ENCODE measurements at regions not wholly inside any gene's neighbourhood (a gene's known extent, or its start where the extent isn't known, plus 50 kb on each side); places are given as distances from the start of the nearest gene placed in this dataset.
"Not testable (repeated sequence)": the region's sequence is repeated elsewhere in the genome, so short reads cannot be mapped to it uniquely, and the experiment has no call there.

DNA sequence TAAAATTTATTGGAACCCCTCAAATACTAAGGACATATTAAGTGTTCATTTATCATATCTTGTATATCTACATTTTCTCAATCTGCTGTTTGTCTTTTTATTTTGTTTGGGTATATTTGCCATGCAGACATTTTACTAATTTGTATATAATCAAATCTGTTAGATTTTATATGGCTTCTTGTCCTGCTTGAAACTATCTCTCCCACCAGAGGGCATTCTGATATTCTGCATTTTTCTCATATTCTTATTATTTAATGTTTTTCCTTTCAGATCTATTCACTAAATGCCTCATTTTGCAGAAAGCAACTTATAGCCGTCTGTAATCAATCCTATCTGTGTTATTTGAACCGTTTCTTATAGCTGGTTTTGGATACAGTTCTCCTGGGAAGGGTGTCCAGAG, 745.5 kb downstream of the LRRIQ3 start:
- no peak for DNase-seq

DNA sequence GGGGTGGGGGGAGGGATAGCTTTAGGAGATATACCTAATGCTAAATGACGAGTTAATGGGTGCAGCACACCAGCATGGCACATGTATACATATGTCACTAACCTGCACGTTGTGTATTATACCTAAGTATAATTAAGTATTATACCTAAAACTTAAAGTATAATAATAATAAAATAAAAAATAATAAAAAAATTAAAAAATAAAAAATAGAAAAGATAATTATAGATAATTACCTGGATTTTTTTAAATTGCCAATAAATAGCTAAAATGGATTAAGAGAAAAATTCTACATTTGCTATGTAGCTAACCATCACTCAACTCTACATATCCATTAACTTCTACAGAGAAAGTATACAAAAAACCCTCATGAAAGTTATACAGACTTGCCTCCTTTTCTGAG, 747.3 kb downstream of the LRRIQ3 start:
- not testable (repeated sequence) for DNase-seq

DNA sequence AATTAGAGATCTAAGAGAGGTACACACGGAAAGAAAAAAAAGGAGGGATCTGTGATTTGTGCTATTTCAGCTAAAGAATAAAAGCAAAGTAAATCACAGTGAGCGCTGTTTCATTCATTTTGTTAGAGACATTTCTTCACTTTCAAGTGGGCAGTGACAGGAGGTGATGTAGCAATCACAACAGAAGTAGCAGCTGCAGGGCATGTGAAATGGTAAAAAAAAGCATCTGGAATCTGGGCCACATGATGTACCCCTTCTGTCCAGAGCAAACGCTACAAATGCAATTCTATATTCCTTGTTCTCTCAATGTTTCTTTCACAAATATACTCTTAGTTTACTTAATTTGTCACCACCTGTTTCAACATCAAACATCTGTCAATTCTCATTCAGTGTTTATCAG, 786.5 kb downstream of the LRRIQ3 start:
- no peak for DNase-seq

DNA sequence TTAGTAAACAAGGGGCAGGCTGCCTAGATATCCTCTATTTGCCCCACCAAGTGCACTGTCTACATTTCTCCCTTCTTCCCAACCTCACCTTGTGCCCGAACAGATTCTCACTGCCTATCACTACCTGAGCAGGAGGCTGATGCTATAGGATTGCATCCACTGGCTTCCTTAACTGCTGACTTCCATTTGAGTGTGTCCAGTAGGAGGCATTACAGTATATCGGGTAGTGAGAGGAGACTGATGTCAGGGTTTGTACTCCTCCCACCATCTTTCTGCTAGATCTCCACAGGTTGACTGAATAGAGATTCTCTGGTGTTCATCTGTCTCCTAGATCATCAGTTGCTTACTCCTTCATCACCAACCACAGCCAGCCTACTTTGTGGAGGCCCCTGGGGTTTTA, 796.3 kb downstream of the LRRIQ3 start:
- no peak for DNase-seq

DNA sequence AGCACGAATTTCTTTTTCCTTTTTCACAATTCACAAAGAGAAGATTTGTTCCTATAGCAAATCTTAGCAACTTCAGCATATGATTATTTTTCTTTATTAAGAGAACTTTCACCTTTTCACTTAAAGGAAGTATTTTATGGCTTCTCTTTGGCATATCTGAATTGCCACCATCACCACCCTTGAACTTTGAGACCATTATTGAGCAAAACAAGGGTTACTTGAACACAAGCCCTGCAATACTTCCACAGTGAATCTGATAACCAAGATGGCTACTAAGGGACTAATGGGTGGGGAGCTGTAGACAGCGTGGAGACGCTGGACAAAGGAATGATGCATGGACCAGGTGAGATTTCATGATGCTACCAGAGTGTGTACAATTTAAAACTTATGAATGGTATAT, 815.0 kb downstream of the LRRIQ3 start:
- DNase-seq, result no peak

DNA sequence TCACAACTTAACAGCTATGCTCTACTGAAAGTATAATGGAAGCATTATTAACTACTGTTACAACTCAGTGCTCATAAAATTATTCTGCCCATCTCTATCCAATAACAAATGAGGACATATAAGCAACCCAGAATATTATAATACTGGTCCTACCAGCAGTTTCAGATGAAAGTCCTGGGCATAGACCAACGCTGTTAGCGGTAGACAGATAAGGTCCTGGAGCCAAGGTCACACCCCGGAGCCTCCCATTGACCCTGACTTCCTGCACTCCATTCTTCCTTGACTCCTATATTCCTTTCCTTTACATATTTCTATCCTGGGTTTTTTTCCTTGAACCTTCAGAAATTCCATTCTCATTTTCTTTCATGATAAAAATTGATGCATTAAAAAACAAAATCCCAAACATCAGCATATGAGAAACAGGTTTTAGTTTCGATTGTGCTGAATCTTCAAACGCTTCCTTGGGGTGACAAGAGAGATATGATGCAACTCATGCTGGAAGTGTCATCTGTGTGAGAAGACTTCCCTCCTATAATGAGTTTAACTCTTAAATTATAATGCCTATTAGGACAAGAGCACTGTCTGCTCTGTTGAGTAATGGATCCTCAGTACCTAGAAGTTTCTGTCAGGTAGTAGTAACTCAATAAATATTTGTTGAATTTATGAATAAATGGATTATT, 831.1 kb downstream of the LRRIQ3 start:
- DNase-seq, result no peak

DNA sequence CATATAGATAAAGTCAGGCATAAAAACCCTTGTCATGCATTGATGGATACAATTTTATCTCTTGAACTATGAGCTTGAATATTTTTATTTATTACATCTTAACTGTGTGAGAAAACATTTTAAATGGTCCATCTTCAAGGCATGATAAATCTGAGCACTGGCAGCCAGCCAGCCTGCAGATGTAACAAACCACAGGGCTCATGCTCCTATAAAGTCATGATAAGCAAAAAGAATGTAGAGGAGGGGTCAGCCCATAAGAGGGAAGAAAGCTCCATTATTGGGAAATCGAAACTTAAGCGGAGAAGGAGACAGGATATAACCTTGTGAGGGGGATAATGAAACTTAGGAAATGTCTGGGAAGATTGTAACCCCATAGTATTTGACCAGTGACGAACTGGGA, 839.0 kb downstream of the LRRIQ3 start:
- no peak for DNase-seq

DNA sequence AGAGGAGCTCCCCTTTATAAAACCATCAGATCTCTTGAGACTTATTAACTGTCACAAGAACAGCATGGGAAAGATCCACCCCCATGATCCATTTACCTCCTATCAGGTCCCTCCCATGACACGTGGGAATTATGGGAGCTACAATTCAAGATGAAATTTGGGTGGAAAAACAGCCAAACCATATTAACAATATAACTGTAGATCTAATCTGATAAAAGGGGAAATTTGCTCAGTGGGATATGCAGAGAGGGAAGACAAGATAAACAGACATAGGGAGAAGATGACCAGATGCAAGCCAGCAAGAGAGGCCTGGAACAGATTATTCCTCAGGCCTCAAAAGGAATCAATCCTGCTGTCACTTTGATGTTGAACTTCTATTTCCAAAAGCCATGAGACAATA, 841.5 kb downstream of the LRRIQ3 start:
- no peak for DNase-seq

DNA sequence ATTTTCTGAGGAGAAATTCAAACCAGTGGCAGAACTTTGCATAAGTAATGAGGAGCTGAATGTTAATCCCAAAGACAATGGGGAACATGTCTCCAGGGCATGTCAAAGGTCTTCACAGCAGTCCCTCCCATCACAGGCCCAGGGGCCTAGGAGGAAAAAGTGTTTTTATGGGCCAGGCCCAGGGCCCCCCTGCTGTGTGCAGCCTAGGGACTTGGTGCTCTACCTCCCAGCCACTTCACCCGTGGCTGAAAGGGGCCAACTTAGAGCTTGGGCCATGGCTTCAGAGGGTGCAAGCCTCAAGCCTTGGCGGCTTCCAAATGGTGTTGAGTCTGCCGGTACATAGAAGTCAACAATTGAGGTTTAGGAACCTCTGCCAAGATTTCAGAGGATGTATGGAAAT, 854.0 kb downstream of the LRRIQ3 start:
- no peak for DNase-seq

DNA sequence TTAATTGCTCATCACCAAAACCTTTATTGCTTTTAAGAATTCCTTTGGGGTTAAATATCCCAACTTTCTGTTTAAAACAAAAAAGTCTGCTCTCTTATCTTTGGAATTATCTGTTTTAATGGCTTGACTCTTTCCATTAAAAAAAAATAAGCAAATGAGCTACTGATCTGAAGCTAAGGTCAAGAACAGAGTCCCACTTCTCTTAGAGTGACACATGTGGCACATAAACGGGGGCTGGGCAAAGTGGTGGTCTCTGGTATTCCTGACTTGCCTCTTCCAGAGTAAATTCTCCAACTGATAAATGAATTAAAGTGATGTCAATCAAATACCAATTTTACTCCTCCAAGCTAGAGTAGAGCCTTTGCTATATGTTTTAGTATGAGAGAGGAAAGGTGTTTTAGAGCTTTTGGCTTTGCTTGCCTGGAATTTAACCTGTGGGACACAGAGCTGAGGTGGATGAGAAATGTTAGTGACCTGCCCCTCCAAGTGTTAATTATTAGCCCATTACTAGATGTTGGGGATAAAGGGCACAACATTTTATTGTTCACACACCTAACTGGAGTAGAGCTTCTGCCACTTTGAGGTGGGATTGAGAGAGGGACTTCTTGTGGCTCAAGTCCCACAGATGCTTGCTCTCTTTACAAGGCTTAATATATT, 864.0 kb downstream of the LRRIQ3 start:
- no peak for DNase-seq

DNA sequence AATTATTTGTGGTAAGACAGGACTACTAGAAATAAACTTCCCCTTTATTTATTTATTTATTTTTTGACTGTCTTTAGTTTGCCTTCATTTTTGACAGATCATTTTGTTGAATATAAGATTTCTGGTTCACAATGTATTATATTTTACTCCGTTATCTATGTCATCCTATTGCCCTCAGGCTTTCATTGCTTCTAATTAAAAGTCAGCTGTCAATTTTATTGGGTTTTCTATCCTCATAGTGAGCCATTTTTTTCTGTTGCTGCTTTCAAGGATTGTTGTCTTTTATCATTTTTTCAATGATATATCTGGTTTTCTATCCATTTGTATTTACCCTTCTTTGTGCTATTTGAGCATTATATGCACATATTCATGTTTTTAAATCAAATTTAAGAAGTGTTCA, 866.2 kb downstream of the LRRIQ3 start:
- DNase-seq, result no peak

DNA sequence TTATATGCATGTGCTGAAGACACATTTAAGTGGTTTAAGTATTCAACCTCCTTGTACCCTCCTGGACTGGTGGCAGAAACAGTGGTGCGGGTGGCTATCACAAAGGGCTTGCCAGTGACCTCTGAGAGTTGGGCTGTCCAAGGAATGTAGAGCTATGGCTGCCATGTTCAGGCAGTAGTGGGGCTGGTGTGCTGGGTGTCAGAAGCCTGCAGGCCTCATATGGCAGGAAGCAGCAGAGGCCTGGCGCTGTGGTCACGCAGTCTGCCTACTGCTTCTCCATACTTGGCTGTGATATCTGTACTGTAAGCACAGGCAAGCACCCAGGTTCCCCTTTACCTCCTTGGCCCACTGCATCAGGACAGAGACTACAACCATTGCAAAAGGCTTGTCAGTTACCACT, 870.0 kb downstream of the LRRIQ3 start:
- no peak for DNase-seq

DNA sequence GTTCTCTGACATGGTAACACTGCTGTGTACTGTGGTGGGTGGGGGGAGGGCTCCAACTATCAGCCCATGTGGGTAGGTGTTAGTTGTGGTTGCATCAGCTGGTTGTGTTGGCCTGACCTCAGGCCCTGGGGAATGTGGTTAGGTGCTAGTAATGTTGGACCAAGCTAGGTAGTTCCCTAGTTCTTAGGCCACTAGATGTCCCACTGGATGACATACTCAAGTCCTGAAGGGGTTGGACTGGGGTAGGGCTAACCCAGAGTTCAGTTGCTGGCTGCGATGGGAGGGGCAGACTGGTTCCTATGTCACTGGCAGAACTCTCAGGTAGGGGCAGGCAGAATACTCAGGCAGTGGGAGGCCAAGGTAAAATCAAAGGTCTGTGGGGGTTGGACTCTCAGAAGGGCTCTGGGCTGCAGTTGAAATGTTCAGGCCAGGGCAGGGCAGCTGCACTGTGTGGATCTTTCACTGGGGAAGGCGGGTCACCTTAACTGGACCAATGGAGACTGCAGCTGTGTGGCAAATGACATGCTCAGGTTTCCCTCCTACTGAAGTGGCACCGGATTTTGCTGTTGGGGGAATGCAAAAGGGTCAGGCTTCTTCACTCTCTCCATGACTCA, 870.7 kb downstream of the LRRIQ3 start:
- DNase-seq, result no peak

DNA sequence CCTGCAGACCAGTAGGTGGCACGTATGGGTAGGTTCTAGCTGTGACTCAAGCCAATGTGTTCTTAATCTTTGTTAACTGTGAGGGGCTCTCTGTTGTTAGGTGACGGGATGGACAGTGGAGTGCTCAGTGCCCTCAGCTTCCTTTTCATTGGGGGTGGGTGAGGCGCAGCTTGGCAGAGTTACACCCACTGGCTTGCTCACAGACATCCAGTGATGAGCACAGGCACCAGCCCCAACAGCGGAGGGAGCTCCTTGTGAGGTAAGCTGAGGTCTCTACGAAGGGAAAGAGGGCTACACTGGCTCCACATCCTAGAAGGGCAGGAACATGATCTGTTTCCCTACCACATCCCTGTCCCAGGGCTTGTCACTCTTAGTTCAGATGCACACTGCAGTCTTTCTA, 871.3 kb downstream of the LRRIQ3 start:
- no peak for DNase-seq

DNA sequence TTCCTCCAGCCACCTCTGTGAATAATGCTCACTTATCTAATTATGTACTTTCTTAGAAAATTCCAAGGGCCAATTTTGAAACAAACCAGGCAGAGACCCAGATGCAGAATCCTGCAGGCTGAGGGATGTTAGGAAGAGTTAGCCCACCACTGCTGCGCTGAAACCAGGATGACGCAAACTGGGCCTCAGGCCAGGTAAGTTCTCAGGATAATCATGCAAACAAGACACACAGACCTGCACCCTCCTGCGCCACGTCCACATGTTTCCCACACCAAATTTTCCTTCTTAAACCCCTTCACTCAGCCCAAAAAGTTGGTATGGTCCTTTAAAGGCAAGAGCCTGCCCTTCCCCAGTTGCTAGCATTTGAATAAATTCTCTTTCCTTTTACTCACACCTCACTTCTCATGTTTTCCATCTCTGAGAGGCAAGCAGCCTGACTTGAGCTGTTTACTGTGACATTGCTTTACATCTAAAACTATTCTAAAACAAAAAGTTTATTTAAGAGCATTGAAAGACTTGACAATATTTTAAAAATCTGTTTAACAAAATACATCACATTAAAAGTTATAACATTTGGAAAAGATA, 887.1 kb downstream of the LRRIQ3 start:
- no peak for DNase-seq

DNA sequence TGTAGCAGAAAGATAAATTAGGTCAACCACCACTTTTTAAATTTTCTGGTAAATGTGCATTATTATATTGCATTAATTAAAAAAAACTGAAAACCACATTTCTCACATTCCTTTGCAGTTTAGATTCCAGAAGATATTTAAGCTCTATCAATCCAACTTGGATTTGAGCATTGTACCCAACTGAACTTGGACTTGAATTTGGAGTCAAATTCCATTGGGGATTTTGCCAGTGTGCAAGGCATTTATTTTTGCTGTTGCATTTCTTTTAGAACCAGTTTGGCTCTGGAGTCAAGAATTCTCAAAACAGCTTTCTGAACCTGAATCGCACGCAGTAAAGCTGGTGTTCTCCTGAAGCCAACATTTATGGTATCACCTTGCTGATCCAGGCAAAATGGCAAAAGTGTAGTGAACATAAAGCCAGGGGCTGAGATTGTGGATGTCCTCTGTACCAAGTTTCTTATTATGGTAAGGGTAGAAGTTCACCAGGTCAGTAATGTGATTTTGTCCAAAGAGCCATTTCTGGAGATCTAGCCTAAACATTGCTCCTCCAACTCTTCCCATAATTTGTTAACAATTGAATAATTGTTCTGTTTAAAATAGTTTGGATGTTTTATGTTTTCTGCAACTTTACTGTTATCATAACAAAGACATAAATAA, 890.9 kb downstream of the LRRIQ3 start:
- DNase-seq, result no peak

DNA sequence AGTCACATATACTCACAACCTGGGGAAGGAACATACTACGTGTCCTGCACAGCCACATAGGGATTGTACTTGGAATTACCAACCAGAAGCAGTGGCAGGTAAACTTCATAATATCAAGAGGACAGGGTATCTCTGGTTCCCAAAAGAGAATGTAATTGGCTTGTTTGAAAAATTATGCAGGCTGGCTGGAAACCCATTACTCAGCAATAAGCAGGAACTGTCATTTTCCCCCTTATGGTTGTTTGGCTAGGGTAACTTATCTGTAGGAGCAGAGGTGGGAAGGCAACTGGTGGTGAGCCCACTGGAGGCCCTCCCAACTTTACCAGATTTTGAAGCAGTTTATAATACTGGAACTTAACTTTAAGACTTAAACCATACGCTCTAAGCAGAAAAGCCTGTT, 924.1 kb downstream of the LRRIQ3 start:
- DNase-seq, result no peak

DNA sequence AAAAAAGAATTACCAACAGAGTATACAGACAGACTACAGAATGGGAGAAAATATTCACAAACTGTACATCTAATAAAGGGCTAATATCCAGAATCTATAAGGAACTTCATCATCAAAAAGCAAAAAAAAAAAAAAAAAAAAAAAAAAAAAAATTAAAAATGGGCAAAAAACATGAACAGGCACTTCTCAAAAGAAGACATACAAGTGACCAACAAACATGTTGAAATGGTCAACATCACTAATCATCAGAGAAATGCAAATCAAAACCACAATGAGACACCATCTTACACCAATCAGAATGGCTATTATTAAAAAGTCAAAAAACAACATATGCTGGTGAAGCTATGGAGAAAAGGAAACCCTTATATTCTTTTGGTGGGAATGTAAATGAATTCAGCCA, 952.8 kb downstream of the LRRIQ3 start:
- DNase-seq, result not testable (repeated sequence)

DNA sequence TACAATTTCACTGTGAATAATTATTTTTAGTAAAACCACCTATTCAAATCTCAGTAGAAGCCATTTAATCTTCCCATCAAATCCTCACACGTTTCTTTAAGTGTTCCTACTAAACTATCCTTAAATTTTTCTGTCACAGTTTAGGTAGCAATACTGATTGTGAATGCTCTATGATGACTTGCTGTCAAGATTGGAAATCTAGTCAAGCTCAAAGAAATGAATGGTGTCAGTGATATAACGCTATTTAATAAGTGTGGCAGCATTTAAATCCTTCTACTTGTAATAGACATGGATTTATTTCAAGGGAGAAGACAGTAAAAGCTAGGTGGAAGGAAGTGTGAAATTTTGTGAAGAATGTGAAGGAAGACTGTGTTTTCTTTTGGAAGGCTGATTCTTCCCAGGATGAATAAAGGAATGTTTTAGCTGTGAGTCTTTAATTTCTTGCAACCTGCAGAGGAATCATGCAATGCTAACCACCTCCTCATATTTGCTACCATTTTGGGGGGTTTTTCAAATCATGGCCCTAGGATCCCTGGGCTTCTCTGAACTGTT, 936.7 kb upstream of the NEGR1 start:
- DNase-seq, result no peak

DNA sequence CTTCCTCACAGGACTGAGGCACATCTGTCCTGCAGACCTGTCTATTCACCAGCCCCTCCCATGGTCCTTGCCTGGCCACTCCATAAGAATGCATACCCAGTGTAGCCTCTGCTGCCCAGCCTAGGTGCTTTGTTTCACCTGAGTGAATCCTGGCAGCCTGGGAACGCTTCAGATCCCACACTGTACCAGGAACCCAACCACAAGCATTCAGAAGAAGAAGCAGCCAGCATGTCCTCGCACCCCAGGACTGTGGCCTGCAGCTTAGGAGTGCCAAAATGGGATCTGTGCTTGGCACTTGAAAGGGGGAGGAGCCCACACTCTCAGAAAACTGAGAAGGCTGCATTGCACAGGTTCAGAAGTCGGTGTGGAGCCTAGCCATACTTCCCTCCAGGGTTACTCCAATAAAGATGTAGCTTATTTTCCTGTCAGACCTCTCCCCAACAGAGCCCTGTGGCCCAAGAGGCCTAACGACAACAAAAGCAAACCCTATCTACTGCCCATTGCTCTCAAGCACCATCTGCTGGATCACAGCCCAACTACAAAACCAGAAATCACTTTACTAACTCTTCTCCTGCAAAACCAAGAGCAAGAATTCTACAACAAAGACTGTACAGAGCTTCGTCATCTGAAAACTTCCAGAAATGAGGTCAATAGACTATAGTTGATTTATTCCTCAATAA, 923.1 kb upstream of the NEGR1 start:
- no peak for DNase-seq

DNA sequence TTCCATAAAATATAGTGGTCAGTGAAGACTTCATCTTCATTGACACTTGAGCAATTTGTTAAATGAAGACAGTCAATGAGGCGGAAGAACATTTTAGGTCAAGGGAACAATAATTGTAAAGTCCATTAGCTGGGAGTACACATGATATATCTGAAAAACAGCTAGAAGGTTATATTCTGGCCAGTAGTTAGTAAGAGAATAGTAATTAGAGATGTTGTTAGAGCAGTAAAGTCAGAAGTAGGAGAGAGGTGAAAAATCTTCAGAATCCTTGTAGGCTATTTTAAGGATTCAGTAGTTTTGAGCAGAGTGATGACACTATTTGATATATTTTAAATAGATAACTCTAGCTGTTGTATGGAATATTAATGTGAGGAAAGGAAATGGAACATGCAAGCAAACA, 915.6 kb upstream of the NEGR1 start:
- DNase-seq, result no peak

DNA sequence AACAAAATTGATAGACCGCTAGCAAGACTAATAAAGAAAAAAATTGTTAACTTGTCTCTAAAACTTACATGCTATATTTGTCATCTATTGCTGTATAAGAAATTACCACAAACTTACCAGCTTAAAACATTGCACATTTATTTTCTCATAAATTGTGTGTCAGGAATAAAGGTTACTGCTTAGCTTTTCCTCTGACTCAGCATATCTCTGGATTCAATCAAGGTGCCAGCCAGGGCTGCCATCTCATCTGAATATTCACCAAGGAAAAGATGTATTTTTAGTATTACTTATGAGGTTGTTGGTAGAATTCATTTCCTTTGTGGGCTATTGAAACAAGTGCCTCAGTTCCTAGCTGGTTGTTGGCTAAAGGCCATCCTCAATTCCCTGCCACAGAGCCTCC, 912.6 kb upstream of the NEGR1 start:
- DNase-seq, result no peak

DNA sequence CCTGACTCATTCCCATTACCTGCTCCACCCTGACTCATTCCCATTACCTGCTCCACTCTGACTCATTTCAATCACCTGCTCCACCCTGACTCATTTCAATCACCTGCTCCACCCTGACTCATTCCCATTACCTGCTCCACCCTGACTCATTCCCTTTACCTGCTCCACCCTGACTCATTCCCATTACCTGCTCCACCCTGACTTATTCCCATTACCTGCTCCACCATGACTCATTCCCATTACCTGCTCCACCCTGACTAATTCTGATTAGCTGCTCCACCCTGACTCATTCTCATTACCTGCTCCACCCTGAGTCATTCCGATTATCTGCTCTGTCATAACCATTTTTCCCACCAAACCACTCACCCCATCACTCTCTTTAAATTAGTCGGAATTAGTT, 901.2 kb upstream of the NEGR1 start:
- DNase-seq, result not testable (repeated sequence)

All from right hindlimb (tissue), 1 donor.